WERI-Rb-1 (cell line): ENCODE measurements at regions not wholly inside any gene's neighbourhood (a gene's known extent, or its start where the extent isn't known, plus 50 kb on each side); places are given as distances from the start of the nearest gene placed in this dataset.

Experiments
- DNase-seq: peaks from one replicate; pipeline ENCODE4 v3.0.0-alpha.2; 2020
- H3K27ac ChIP-seq: fragments of 250-450 bp; sonication (Bioruptor Pico); 2 replicates; pipeline ENCODE4 v1.5.1; 2020; ENCODE audit warnings: mild to moderate bottlenecking, moderate library complexity
- H3K27me3 ChIP-seq: fragments of 250-450 bp; sonication (Bioruptor Pico); 2 replicates; pipeline ENCODE4 v1.5.1; 2021; ENCODE audit warnings: mild to moderate bottlenecking, low read depth, moderate library complexity; ENCODE audit not compliant: insufficient read depth, severe bottlenecking
- H3K36me3 ChIP-seq: fragments of 250-450 bp; sonication (Bioruptor Pico); 2 replicates; pipeline ENCODE4 v1.5.1; 2020; ENCODE audit warnings: mild to moderate bottlenecking, moderate library complexity
- H3K4me3 ChIP-seq: 2 replicates; pipeline ENCODE4 v1.5.1; 2011; ENCODE audit warnings: low read depth, mild to moderate bottlenecking, control low read depth, low read length
- H3K9me3 ChIP-seq: fragments of 250-450 bp; sonication (Bioruptor Pico); 2 replicates; pipeline ENCODE4 v1.5.1; 2021; ENCODE audit warnings: mild to moderate bottlenecking, moderate library complexity; ENCODE audit not compliant: severe bottlenecking
- CTCF ChIP-seq: IDR thresholded peaks from 2 replicates; pipeline ENCODE4 v1.5.1; 2011; ENCODE audit warnings: low read depth, mild to moderate bottlenecking, control low read depth, inconsistent platforms, low read length

- H3K27me3 ChIP-seq = no peaks in the 10 kb centered on the region
- H3K36me3 ChIP-seq = no peaks in the 10 kb centered on the region
- H3K4me3 ChIP-seq = peak overlapping the region; percentile 29
- DNase-seq = no peak
- H3K27ac ChIP-seq = peak overlapping the region; percentile 71
- no peaks in the 10 kb centered on the region for H3K9me3 ChIP-seq
- TF ChIP-seq CTCF = no peak
These were observed 58.4 kb upstream of the IL17B start for GRCh38 chr5:149437391-149438040.

- Histone ChIP-seq H3K36me3 (no peaks in the 10 kb centered on the region; the same call in 1 of the 2 replicates), H3K27ac (no peak overlapping the region), H3K27me3 (no peaks in the 10 kb centered on the region), H3K4me3 (no peak overlapping the region), H3K9me3 (no peaks in the 10 kb centered on the region)
- TF ChIP-seq CTCF = no peak
- no peak for DNase-seq
These were observed 56.6 kb upstream of the IL17B start for GRCh38 chr5:149435660-149436059.

- Histone ChIP-seq H3K4me3 (no peak overlapping the region), H3K27me3 (no peaks in the 10 kb centered on the region), H3K36me3 (no peaks in the 10 kb centered on the region; the same call in 1 of the 2 replicates), H3K9me3 (no peaks in the 10 kb centered on the region), H3K27ac (no peak overlapping the region)
- TF ChIP-seq CTCF = no peak
- no peak for DNase-seq
These were observed 55.9 kb upstream of the IL17B start for GRCh38 chr5:149435015-149435376.

- Histone ChIP-seq H3K9me3 (no peaks in the 10 kb centered on the region), H3K27me3 (no peaks in the 10 kb centered on the region), H3K36me3 (no peaks in the 10 kb centered on the region; the same call in 1 of the 2 replicates), H3K27ac (peak overlapping the region; percentile 11), H3K4me3 (no peak overlapping the region)
- peak; percentile 90 for TF ChIP-seq CTCF
- peak; percentile 79 for DNase-seq
These were observed 55.3 kb upstream of the IL17B start for GRCh38 chr5:149434162-149435014.

GRCh38 chr5:149433524-149434131, 54.5 kb upstream of the IL17B start:
- DNase-seq = peak; percentile 42
- peak overlapping the region; percentile 11 for H3K27ac ChIP-seq
- H3K27me3 ChIP-seq = no peaks in the 10 kb centered on the region
- TF ChIP-seq CTCF = no peak
- H3K36me3 ChIP-seq = peaks cover 2% of the 10 kb centered on the region; the same call in 1 of the 2 replicates
- no peaks in the 10 kb centered on the region for H3K9me3 ChIP-seq
- H3K4me3 ChIP-seq = no peak overlapping the region
